ENCODE measurements at regions not wholly inside any gene's neighbourhood (a gene's known extent, or its start where the extent isn't known, plus 50 kb on each side); places are given as distances from the start of the nearest gene placed in this dataset.

- no peak for TF ChIP-seq CTCF (IDR thresholded peaks at IDR 0.05)
- TF ChIP-seq POLR2A (IDR thresholded peaks at IDR 0.05), result no peak
Observed at GRCh38 chr11:87536565-87536964, 498.8 kb downstream of the TMEM135 start.
